Mesenchymal stem cell (in vitro differentiated cells and primary cell): ENCODE measurements at regions not wholly inside any gene's neighbourhood (a gene's known extent, or its start where the extent isn't known, plus 50 kb on each side); places are given as distances from the start of the nearest gene placed in this dataset.

Experiments used
- DNase-seq: peaks from one replicate; pipeline ENCODE4 v3.0.0-alpha.2; 2013
- H2AFZ ChIP-seq: one replicate; pipeline ENCODE4 v1.6.1; 2013; ENCODE audit warnings: low read depth, mild to moderate bottlenecking, control low read depth, inconsistent platforms, low read length, moderate library complexity
- H2AK5ac ChIP-seq: 2 replicates; pipeline ENCODE4 v1.6.1; 2013; ENCODE audit warnings: low read length, moderate library complexity, mild to moderate bottlenecking, inconsistent platforms; ENCODE audit not compliant: severe bottlenecking
- H2BK120ac ChIP-seq: one replicate; pipeline ENCODE4 v1.6.1; 2013; ENCODE audit warnings: low read depth, mild to moderate bottlenecking, inconsistent platforms, low read length, moderate library complexity
- H2BK12ac ChIP-seq, 2 experiments: one replicate each; pipeline ENCODE4 v1.6.1; 2013; ENCODE audit warnings: inconsistent platforms in 2 of 2, low read length in 2 of 2, mild to moderate bottlenecking in 2 of 2, moderate library complexity in 2 of 2, control low read depth in 1 of 2
- H2BK15ac ChIP-seq: one replicate; pipeline ENCODE4 v1.6.1; 2013; ENCODE audit warnings: mild to moderate bottlenecking, low read depth, inconsistent platforms; ENCODE audit not compliant: poor library complexity, severe bottlenecking
- H2BK5ac ChIP-seq: 2 replicates; pipeline ENCODE4 v1.6.1; 2013; ENCODE audit warnings: low read depth, mild to moderate bottlenecking, low read length, control low read depth, inconsistent platforms; ENCODE audit not compliant: poor library complexity, severe bottlenecking
- H3K14ac ChIP-seq, 2 experiments: one replicate each; pipeline ENCODE4 v1.6.1; 2013; ENCODE audit warnings: inconsistent platforms in 2 of 2, low read length in 2 of 2, control low read depth in 1 of 2, mild to moderate bottlenecking in 1 of 2, moderate library complexity in 1 of 2
- H3K18ac ChIP-seq, 2 experiments: one replicate each; pipeline ENCODE4 v1.6.1; 2013; ENCODE audit warnings: inconsistent platforms in 2 of 2, low read length in 2 of 2, control low read depth in 1 of 2, low read depth in 1 of 2, mild to moderate bottlenecking in 1 of 2
- H3K23ac ChIP-seq, 2 experiments: one replicate each; pipeline ENCODE4 v1.6.1; 2013; ENCODE audit warnings: inconsistent platforms in 2 of 2, low read length in 2 of 2, mild to moderate bottlenecking in 2 of 2, moderate library complexity in 2 of 2, control low read depth in 1 of 2
- H3K27ac ChIP-seq: 2 replicates; pipeline ENCODE4 v1.5.1; 2013; ENCODE audit warnings: mild to moderate bottlenecking, moderate library complexity, low read length, control low read depth, inconsistent platforms; ENCODE audit not compliant: poor library complexity, severe bottlenecking
- H3K27me3 ChIP-seq, 2 experiments: 2 replicates each; pipeline versions ENCODE4 v1.6.1 to v1.7.0; 2013; ENCODE audit warnings: low read length in 2 of 2, mild to moderate bottlenecking in 2 of 2, moderate library complexity in 2 of 2, control low read depth in 1 of 2, inconsistent platforms in 1 of 2; ENCODE audit not compliant: control insufficient read depth in 1 of 2, insufficient read depth in 1 of 2
- H3K36me3 ChIP-seq, 2 experiments: 2 replicates each; pipeline versions ENCODE4 v1.6.1 to v1.7.0; 2013; ENCODE audit warnings: low read length in 2 of 2, control low read depth in 1 of 2, inconsistent platforms in 1 of 2, low read depth in 1 of 2, mild to moderate bottlenecking in 1 of 2; ENCODE audit not compliant: insufficient read depth in 2 of 2, control insufficient read depth in 1 of 2
- H3K4ac ChIP-seq, 2 experiments: one replicate each; pipeline ENCODE4 v1.6.1; 2013; ENCODE audit warnings: inconsistent platforms in 2 of 2, low read length in 2 of 2, mild to moderate bottlenecking in 2 of 2, moderate library complexity in 2 of 2, control low read depth in 1 of 2, low read depth in 1 of 2
- H3K4me1 ChIP-seq: 2 replicates; pipeline ENCODE4 v1.6.1; 2013; ENCODE audit warnings: low read depth, low read length, control low read depth; ENCODE audit not compliant: control insufficient read depth, insufficient read depth
- H3K4me2 ChIP-seq: 2 replicates; pipeline ENCODE4 v1.6.1; 2013; ENCODE audit warnings: low read length, mild to moderate bottlenecking, inconsistent platforms; ENCODE audit not compliant: poor library complexity, severe bottlenecking
- H3K4me3 ChIP-seq, 2 experiments: 2 replicates each; pipeline versions ENCODE4 v1.5.1 to v1.7.0; 2013; ENCODE audit warnings: low read length in 2 of 2, mild to moderate bottlenecking in 2 of 2, control low read depth in 1 of 2, low read depth in 1 of 2; ENCODE audit not compliant: insufficient read depth in 1 of 2
- H3K79me1 ChIP-seq: replicated peaks from 2 replicates; pipeline ENCODE4 v1.6.1; 2013; ENCODE audit warnings: mild to moderate bottlenecking, control low read depth, low read length, inconsistent platforms; ENCODE audit not compliant: poor library complexity, severe bottlenecking
- H3K9ac ChIP-seq: 2 replicates; pipeline ENCODE4 v1.7.0; 2013; ENCODE audit warnings: mild to moderate bottlenecking, low read length, moderate library complexity
- H3K9me3 ChIP-seq: 2 replicates; pipeline ENCODE4 v1.7.0; 2013; ENCODE audit warnings: mild to moderate bottlenecking, low read length; ENCODE audit not compliant: control insufficient read depth
- H4K8ac ChIP-seq: one replicate; pipeline ENCODE4 v1.6.1; 2013; ENCODE audit warnings: inconsistent platforms, mild to moderate bottlenecking, low read length, moderate library complexity
- H4K91ac ChIP-seq: one replicate; pipeline ENCODE4 v1.6.1; 2013; ENCODE audit warnings: mild to moderate bottlenecking, low read length, inconsistent platforms
- WGBS: methylation state at CpG from one replicate; pipeline ENCODE4 v1.1.7; 2013; ENCODE audit warnings: mixed read lengths; 5-methylcytosine and 5-hydroxymethylcytosine counted together

DNA sequence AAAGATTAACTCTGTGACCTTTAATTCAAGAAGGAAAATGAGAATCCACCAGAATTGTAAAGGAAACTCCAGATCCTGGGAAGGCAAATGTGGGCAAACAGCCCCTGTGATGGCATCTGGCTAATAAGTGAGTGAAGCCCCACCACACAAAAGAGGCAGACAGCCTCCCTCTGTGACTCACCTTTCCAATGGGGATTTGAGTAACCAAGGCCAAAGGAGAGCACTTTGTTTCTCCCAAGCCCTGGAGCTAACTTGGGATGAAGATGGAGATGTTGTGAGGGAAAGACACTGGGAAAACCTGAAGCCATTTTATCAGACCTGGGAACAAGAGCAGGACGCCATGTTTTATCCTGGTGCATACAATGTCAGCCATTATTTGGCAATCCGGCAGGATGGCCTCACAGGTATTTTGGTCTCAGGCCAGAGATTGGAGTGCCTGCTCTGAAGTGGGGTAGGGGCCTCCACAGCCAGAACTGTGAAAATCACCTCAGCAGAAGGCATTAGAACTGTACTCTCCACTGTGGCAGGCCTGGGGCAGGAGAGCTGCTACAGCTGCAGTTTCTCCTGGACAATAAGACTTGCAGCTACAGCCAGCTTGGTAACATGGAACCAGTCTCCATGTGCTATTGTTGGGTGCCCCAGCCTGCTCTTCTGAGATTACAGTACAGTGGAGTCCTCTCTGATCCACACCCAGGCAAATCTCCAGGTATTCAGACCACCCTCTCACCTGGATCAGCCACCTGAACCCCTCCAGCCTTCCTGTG, 96.6 kb upstream of the PCED1B start:
- WGBS = 100% methylated on average over 2 of the region's 2 CpGs
- Histone ChIP-seq H3K4me2 (no peak overlapping the region), H3K18ac (no peak overlapping the region)

DNA sequence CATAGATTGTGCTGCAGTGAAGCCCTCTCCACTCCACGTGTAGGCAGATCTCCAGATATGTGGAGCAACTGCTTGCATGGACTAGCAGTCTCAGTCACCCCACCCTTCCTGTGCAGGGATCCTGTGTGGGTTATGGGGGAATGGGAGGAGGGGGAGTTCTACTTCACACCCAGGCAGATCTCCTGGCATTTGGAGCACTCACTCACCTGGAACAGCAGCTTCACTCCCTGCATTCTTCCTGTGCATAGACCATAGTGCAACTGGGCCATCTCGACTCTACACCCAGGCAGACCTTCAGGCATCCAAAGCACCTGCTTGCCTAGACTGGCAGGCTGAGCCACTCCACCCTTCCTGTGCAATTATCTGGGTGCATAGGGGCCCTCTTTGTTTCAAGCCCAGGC, 96.0 kb upstream of the PCED1B start:
- no peak overlapping the region for H2BK120ac ChIP-seq
- H3K18ac ChIP-seq = no peak overlapping the region
- H3K4ac ChIP-seq = no peak overlapping the region
- H2BK12ac ChIP-seq = no peak overlapping the region
- no peak overlapping the region for H3K4me3 ChIP-seq
- H2BK5ac ChIP-seq = no peak overlapping the region
- 83% methylated on average over 1 of the region's 2 CpGs for WGBS
- peaks cover 7% of the 10 kb centered on the region for H3K4me1 ChIP-seq
- no peaks in the 10 kb centered on the region for H3K9me3 ChIP-seq
- H3K4me2 ChIP-seq = no peak overlapping the region
- no peak overlapping the region for H2AFZ ChIP-seq
- H4K91ac ChIP-seq = peak overlapping the region; percentile 54
- H3K27ac ChIP-seq = no peak overlapping the region
- H3K79me1 ChIP-seq = no peaks in the 10 kb centered on the region
- H3K14ac ChIP-seq = no peak overlapping the region
- H3K9ac ChIP-seq = no peak overlapping the region
- no peak overlapping the region for H4K8ac ChIP-seq
- no peak overlapping the region for H3K23ac ChIP-seq
- no peak overlapping the region for H2BK15ac ChIP-seq
- H3K27me3 ChIP-seq = peaks cover 0 to 2% of the 10 kb centered on the region in 2 experiments
- DNase-seq = no peak
- no peaks in the 10 kb centered on the region for H3K36me3 ChIP-seq
- H2AK5ac ChIP-seq = no peak overlapping the region

More for the DNA sequence above, 96.6 kb upstream of the PCED1B start:
- no peak overlapping the region for H2BK15ac ChIP-seq
- peak overlapping the region; percentile 54 for H4K91ac ChIP-seq
- no peak overlapping the region for H3K23ac ChIP-seq
- no peak overlapping the region for H3K27ac ChIP-seq
- no peak overlapping the region for H2BK5ac ChIP-seq
- H3K4me3 ChIP-seq = no peak overlapping the region
- no peak overlapping the region for H2BK12ac ChIP-seq
- H2AFZ ChIP-seq = no peak overlapping the region
- H3K9me3 ChIP-seq = no peaks in the 10 kb centered on the region
- peaks cover 7% of the 10 kb centered on the region for H3K4me1 ChIP-seq
- no peaks in the 10 kb centered on the region for H3K36me3 ChIP-seq
- no peak overlapping the region for H3K9ac ChIP-seq
- H3K14ac ChIP-seq = no peak overlapping the region
- H4K8ac ChIP-seq = no peak overlapping the region
- no peak overlapping the region for H2AK5ac ChIP-seq
- H3K79me1 ChIP-seq = no peaks in the 10 kb centered on the region
- no peak overlapping the region for H3K4ac ChIP-seq
- no peak overlapping the region for H2BK120ac ChIP-seq
- H3K27me3 ChIP-seq = peaks cover 0 to 2% of the 10 kb centered on the region in 2 experiments
- no peak for DNase-seq

DNA sequence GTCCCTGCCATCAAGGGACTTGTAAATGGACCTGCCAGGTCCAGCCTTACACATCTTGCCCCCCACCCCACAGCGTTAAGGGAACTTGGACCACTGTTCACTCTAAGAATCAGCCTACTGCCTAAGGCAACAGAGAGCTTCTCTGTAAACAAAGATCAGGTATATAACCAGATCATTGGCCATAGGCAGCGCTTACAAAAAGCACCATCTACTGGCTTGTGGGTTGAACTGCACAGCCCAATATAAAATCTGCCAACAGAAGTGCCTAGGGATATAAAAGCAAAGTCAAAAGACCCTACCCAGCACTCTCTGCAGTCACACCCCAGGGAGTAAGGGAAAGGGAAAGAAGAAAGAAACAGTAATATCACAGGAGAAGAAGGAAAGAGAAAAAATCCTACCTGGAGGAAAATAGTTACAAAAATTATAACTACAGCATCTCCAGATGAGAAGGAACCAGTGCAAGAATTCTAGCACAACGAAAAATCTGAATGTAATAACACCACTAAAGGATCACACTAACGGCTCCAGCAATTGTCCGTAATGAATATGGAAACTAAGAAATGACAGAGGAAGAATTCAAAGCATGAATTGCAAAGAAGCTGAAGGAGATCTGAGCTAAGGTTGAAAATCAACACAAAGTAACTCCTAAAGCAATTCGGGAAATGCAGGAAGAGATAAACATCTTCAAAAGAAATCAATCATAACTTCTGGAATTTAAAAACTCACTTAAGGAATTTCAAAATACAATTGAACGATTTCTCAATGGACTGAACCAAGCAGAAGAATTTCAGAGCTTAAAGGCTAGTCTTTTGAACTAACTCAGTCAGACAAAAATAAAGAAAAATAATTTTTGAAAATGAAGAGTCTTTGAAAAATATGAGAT, 95.2 kb upstream of the PCED1B start:
- Histone ChIP-seq H3K4ac (no peak overlapping the region), H3K4me2 (no peak overlapping the region), H3K27ac (no peak overlapping the region), H3K23ac (no peak overlapping the region), H3K27me3 (peaks cover 0 to under 1% of the 10 kb centered on the region in 2 experiments), H2AK5ac (peak overlapping the region; percentile 21), H2BK15ac (no peak overlapping the region), H2BK12ac (no peak overlapping the region), H3K4me3 (no peak overlapping the region), H4K8ac (no peak overlapping the region), H3K18ac (no peak overlapping the region), H2AFZ (no peak overlapping the region), H3K9me3 (no peaks in the 10 kb centered on the region), H3K79me1 (no peaks in the 10 kb centered on the region), H2BK5ac (no peak overlapping the region), H2BK120ac (no peak overlapping the region), H3K36me3 (no peaks in the 10 kb centered on the region), H3K9ac (no peak overlapping the region), H3K4me1 (peaks cover 7% of the 10 kb centered on the region), H4K91ac (no peak overlapping the region), H3K14ac (no peak overlapping the region)
- DNase-seq = peak; percentile 70
- WGBS = 40% methylated on average over 5 of the region's 7 CpGs

DNA sequence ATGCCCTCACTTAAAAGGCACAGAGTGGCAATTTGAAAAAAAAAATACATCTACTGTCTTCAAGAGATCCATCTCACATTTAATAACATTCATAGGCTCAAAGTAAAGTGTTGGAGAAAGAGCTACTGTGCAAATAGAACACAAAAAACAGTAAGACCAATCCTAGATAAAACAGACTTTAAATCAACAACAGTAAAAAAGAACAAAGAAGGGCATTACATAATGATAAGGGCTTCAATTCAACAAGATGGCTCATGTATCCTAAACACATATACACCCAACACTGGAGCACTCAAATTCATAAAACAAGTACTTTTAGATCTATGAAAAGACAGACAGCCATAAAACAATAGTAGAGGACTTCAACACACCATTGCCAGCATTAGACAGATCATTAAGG, 93.6 kb upstream of the PCED1B start:
- H3K27ac ChIP-seq = no peak overlapping the region

More for the DNA sequence above, 93.6 kb upstream of the PCED1B start:
- Histone ChIP-seq H3K27me3 (no peaks in the 10 kb centered on the region), H3K18ac (no peak overlapping the region), H3K9me3 (no peaks in the 10 kb centered on the region), H3K4me1 (peaks cover 7% of the 10 kb centered on the region), H3K36me3 (no peaks in the 10 kb centered on the region), H3K4ac (no peak overlapping the region), H2BK15ac (no peak overlapping the region), H4K8ac (no peak overlapping the region), H2BK120ac (no peak overlapping the region), H3K14ac (no peak overlapping the region), H2BK5ac (no peak overlapping the region), H3K4me3 (no peak overlapping the region), H3K4me2 (no peak overlapping the region), H2BK12ac (no peak overlapping the region), H4K91ac (no peak overlapping the region), H2AFZ (no peak overlapping the region), H3K79me1 (no peaks in the 10 kb centered on the region), H3K9ac (no peak overlapping the region), H2AK5ac (no peak overlapping the region), H3K23ac (no peak overlapping the region)
- no peak for DNase-seq
